GM03348 (cell line): ENCODE measurements at regions not wholly inside any gene's neighbourhood (a gene's known extent, or its start where the extent isn't known, plus 50 kb on each side); places are given as distances from the start of the nearest gene placed in this dataset.

ENCODE experiments used
- DNase-seq: peaks from one replicate; pipeline ENCODE4 v3.0.0; 2012; ENCODE audit warnings: low spot score

DNA sequence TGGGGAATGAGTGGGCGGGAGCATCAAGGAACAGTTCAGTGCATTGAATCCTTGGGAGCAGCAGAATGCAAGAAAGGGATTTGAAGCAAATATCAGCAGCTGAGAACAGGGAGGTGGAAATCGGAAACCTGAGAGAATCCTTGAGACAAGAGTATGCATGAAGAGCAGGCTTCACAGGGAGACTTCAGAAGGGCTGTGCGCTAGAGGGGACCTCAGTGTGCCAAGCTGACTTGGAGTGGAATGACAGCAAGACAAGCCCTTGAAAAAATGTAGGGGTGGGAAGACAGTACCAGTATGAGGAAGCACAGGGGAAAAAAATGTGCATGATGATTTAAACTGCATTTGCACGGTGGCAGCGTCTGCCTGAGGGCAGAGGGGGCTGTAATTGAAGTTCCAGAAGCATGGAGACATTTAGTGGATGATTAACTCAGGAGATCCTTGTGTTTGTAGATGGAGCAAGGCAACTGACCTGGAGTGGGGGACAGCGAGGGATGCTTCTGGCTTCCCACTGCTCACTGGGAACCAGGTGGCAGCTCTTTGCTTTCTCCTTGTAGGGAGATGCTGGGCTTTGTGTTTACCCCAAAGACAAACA lies 204.9 kb upstream of the PLET1 start:
- no peak for DNase-seq

GRCh38 chr11:112467721-112468120 lies 207.1 kb upstream of the PLET1 start:
- no peak for DNase-seq

DNA sequence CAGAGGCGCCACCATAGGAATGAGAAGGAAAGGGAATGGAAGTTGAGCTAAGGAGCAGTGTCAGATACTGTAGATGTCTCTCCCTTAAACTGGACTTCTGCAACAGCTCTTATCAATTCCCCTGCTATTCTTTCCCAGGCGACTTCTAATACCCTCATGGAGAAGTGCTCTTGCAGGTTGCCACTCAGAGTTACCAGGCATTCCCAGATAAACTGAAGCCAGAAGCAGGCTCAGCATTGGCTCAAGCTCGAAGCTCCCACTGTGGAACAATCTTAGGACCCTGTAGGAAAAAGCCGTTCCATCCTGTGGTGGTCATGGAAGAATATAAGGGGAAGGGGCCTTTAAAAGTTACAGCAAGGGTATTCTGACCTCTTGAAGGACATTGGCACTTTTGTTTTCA lies 208.7 kb upstream of the PLET1 start:
- no peak for DNase-seq

- no peak for DNase-seq
Measured at GRCh38 chr11:112470355-112470754, 209.7 kb upstream of the PLET1 start.

DNA sequence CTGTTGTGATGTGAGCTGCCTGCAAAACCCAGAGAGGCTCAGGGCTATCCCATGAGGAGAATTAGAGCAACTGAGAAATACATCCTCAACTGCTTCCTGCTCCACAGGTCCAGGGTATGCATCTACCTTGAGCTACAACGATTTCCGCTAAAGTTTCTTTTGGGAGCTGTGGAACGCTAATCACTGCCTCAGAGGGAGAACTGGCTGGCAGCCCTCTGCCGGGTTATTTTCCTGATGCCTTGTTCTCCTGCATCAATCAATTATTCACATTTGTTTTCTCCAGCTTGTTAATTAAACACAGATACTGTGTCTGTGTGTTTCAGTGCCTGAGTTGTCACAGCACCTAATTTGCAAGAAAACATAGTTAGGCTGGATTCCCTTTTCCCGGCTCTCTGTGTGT lies 211.1 kb upstream of the PLET1 start:
- DNase-seq, result no peak

- DNase-seq, result no peak
Measured at GRCh38 chr11:112477152-112477551, 216.5 kb upstream of the PLET1 start.

DNA sequence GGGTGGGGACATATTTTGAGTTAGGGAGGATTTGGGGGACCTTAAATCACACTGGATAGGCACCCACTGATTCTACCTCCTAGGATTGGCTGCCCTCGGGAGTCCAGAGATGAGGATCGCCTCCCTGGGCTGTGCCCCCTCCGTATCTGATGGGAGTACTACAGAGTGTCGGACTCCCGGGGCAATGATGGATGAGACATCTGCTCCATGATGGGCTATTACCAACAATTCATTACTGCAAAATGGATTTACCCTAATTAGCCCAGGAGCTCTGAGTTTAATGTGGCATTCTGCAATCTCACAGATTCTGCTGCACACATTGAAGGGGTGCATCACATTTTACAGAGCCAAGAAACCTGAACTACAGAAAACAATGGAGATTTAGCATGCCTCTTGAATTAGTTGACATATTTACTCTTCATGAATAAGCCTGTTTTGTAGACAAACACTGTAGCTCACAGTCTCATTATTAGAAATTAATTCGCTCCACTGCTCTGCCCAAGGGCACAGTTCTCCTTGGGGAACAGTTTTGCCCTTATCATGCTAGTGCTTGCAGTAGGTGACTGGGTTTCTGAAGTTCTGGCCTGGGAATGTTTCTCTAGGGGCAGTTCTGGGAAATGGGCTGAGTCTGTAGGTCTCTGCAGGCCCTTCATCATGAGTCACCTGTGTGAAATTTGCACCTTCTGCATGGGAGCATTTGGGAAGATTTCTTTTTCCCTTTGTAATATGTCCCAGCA lies 217.1 kb upstream of the PLET1 start:
- no peak for DNase-seq

- DNase-seq, result no peak
Measured at GRCh38 chr11:112478806-112479205, 218.1 kb upstream of the PLET1 start.

DNA sequence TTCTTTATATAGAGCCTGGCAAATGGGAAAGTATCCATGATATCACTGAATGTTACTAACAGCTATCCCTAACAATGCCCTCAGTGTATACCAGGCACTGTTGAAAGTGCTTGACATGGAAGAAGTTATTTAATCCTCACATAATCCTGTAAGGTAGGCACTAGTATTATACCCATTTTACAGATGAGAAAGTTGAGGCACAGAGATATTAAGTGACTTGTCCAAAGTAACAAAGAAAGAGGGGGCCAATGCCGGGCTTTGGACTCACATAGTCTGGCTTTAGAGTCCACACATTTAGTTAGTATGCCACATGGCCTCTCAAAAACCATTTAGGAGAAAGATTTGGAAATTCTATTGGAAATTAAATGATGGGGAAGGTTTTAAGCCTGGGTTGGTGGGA lies 220.8 kb upstream of the PLET1 start:
- DNase-seq, result no peak

GRCh38 chr11:112481893-112482292 lies 221.2 kb upstream of the PLET1 start:
- no peak for DNase-seq

DNA sequence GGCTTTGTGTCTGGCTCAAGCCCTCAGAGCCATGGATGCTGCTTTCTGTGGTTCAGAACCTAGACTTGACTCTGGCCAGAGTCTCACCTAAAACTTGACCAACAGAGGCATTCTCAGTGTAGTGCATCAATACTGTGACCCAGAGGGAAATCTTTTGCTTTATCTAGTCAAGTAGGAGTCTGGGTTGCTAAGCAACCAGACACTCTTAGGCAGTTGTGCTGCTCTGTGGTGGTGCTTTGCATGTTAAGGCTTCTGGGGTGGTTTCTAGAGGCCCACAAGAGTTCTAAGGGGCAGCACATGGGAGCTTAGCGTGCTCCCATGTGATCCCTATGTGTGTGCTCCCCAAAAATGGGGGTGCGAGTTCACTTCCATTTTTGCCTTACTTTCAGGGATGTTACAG lies 224.6 kb upstream of the PLET1 start:
- no peak for DNase-seq

GRCh38 chr11:112497826-112498225 lies 237.2 kb upstream of the PLET1 start:
- no peak for DNase-seq

- DNase-seq, result no peak
Measured at GRCh38 chr11:112498701-112499100, 238.0 kb upstream of the PLET1 start.

DNA sequence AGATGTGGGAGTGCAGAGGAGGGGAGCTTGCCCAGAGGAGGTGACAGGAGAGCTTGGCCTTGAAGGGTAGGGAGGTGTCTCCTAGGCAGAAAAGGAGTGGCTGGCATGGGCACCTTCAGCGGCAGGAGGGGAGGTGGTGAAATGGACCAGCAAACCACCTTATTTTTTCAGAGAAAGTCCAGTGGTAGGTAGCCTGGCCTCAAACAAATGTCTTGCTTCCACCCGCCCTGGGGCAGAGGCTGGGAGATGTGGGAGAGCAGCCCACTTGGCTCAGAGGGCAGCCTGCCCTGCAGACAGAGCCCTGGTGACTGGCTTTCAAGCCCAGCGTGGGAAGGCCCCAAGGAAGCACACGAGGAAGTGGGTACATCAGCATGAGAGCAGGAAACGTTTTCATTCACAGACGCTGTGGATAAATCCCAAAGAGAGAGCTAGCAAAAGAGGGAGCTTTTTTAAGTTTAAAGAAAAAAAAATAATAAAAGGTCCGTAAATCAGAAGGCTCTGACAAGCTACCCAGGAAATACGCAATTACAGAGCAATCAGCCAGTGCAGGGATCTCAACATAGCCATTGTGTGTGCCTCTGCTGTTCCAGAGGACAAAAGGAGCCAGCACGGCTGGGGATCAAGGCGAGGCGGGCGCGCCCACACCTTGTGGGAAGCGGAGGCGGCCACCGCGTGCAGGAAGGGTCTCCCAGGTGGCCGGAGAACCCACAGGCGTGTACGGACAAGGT lies 238.7 kb upstream of the PLET1 start:
- DNase-seq, result no peak

GRCh38 chr11:112499881-112500204 lies 239.2 kb upstream of the PLET1 start:
- DNase-seq, result no peak

DNA sequence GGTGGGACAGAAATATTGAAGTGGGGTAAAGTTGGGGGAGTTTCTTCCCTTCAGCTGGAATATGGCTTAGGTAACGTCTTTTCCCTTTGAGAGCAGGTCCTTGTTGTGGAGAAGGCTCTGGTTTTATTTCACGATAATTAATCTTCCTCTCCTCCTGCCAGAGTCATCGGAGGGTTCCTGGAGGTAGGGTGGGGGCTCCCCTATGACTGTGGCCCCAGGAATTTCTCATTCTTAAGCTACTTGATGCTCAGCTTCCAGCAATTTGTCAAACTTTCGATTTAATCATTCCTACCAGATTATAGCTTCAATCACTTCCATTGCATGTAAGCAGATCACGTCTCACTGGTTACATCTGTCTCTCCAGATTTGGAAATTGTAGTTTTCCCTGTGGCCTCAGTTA lies 242.8 kb upstream of the PLET1 start:
- no peak for DNase-seq

DNA sequence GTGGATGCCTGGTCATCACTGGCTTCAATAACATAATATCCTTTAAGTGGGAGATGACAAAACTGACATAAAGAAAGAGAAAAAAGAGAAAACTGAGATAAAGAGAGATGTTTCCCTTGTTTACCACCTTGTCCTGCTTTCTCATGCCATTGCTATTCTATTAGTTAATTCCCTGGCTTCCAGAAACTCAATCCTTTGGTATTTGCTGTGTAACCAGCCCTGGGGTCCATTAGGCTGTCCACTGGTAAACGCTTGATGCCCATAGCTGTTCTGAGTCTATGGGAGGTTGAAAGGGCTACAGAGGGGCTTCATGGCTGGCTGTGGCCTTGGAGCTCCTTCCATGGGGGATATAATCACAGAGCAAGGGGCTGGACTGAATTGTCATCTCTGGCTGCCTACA lies 243.4 kb upstream of the PLET1 start:
- DNase-seq, result no peak

- no peak for DNase-seq
Measured at GRCh38 chr11:112506852-112507251, 246.2 kb upstream of the PLET1 start.

DNA sequence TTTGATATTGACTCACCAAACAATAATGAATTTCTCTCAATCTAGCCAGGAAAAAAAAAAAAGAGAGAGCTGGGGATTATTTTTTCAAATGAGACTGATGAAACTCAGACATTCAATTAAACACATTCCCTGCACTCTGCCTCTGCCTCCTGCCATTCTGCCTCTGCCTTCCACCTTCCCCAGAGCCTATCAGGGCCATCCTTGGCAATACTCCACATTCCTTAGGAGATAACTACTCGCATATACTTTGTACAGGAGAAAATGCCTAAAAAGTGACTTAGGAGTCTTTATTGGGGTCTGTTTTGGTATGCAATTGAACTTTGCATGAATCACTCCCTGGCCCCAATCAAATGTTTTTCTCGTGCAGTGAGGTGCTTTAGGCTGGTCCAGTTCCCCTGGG lies 246.6 kb upstream of the PLET1 start:
- DNase-seq, result no peak

DNA sequence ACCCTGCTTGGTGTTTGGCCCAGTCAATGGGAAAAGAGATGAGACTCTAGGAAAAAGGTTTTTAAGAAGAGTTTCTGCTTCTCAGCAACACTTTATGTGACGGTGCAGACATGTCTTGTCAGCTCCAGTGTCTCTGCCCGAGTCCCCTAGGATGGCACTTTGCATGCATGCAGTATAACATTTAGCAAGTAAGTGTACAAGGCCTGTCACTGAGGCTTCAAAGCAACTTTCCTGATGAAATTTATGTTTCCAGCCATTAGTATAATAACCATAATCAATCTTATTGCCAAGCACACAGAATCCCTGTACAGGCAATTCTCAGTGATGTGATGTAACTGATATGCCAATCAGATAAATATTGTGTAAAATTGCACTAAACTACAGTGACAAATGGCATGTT lies 248.1 kb upstream of the PLET1 start:
- DNase-seq, result no peak

DNA sequence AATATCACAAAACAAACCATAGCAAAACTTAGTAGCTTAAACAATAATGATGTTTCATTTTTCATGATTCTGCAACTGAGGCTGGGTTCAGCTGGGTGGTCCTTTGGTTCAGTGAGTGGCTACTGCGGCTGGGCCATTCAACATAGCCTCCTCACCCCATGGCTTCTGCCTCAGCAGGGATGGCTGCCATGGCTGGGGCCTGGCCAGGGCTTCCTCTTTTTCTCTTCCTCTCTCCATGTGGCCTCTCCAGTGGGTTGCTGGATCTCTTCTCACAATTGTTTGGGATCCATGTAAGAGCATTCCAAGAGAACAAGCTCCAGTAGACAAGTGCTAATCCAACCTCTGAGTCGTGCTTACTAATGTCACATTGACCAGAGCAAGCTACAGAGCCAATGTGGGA lies 248.6 kb upstream of the PLET1 start:
- no peak for DNase-seq

- no peak for DNase-seq
Measured at GRCh38 chr11:112511271-112511670, 250.6 kb upstream of the PLET1 start.

DNA sequence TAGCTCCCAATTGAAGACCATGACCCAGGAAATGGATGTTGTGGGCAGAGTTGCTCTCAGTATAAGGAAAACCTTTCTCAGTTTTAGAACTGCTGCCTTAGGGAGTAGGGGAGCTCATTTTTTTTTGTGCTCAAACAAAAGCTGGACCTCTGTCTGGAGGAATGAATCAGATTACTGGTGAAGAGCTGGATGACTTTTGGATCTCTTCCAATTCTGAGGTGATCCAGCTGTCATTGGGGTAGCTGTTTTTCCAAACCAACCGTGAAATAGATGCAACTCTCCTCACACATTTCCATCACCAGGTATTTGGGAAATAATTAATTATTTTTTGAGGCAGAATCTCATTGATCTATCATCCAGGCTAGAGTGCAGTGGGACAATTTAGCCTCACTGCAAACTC lies 251.3 kb upstream of the PLET1 start:
- no peak for DNase-seq

GRCh38 chr11:112513417-112513816 lies 252.8 kb upstream of the PLET1 start:
- DNase-seq, result no peak
